HG03064 (cell line): ENCODE measurements at regions not wholly inside any gene's neighbourhood (a gene's known extent, or its start where the extent isn't known, plus 50 kb on each side); places are given as distances from the start of the nearest gene placed in this dataset.
"Not testable (repeated sequence)": the region's sequence is repeated elsewhere in the genome, so short reads cannot be mapped to it uniquely, and the experiment has no call there.

Source experiments
- ATAC-seq: cut with Tn5 transposase; IDR thresholded peaks from one replicate; pipeline ENCODE4 v1.9.1; 2021; ENCODE audit warnings: low read depth; ENCODE audit not compliant: unreplicated experiment

GRCh38 chr1:192418552-192419285, 101.9 kb downstream of the RGS21 start:
- no peak for ATAC-seq

- no peak for ATAC-seq
These were observed 113.9 kb downstream of the RGS21 start for GRCh38 chr1:192430644-192431043.

- ATAC-seq: no peak
These were observed 118.9 kb downstream of the RGS21 start for GRCh38 chr1:192435704-192436103.

GRCh38 chr1:192436441-192437078, 119.8 kb downstream of the RGS21 start:
- no peak for ATAC-seq

- no peak for ATAC-seq
These were observed 121.9 kb downstream of the RGS21 start for GRCh38 chr1:192438737-192439136.

GRCh38 chr1:192439373-192440025, 122.7 kb downstream of the RGS21 start:
- no peak for ATAC-seq

- no peak for ATAC-seq
These were observed 124.7 kb downstream of the RGS21 start for GRCh38 chr1:192441492-192441891.

GRCh38 chr1:192442736-192443135, 125.9 kb downstream of the RGS21 start:
- no peak for ATAC-seq

GRCh38 chr1:192443616-192444015, 126.8 kb downstream of the RGS21 start:
- ATAC-seq: no peak

GRCh38 chr1:192445241-192445640, 128.4 kb downstream of the RGS21 start:
- no peak for ATAC-seq

- ATAC-seq: peak; percentile 55
These were observed 129.2 kb downstream of the RGS21 start for GRCh38 chr1:192445839-192446489.

GRCh38 chr1:192448026-192448578, 127.5 kb upstream of the RGS1 start:
- ATAC-seq: no peak

GRCh38 chr1:192453360-192453992, 122.1 kb upstream of the RGS1 start:
- no peak for ATAC-seq

- ATAC-seq: no peak
These were observed 116.1 kb upstream of the RGS1 start for GRCh38 chr1:192459467-192459866.

- no peak for ATAC-seq
These were observed 113.9 kb upstream of the RGS1 start for GRCh38 chr1:192461684-192462083.

GRCh38 chr1:192462616-192463015, 113.0 kb upstream of the RGS1 start:
- no peak for ATAC-seq

- no peak for ATAC-seq
These were observed 111.9 kb upstream of the RGS1 start for GRCh38 chr1:192463661-192464060.

GRCh38 chr1:192465221-192465620, 110.4 kb upstream of the RGS1 start:
- not testable (repeated sequence) for ATAC-seq

- no peak for ATAC-seq
These were observed 101.4 kb upstream of the RGS1 start for GRCh38 chr1:192474080-192474683.

- no peak for ATAC-seq
These were observed 100.2 kb upstream of the RGS1 start for GRCh38 chr1:192475329-192475728.
